ENCODE measurements at regions not wholly inside any gene's neighbourhood (a gene's known extent, or its start where the extent isn't known, plus 50 kb on each side); places are given as distances from the start of the nearest gene placed in this dataset.

- Histone ChIP-seq H3K27me3 (ENCODE audit: control insufficient read depth in 2 of 2, insufficient read depth in 2 of 2, low read length in 2 of 2) (no peaks in the 10 kb centered on the region), H3K4me3 (no peak overlapping the region), H3K36me3 (ENCODE audit: control insufficient read depth, insufficient read depth, low read length) (no peaks in the 10 kb centered on the region), H4K20me1 (replicated peaks; ENCODE audit: control insufficient read depth, insufficient read depth, low read length) (no peaks in the 10 kb centered on the region), H3K9me3 (replicated peaks; ENCODE audit: control insufficient read depth, insufficient read depth, low read depth, low read length) (no peaks in the 10 kb centered on the region), H3K79me2 (ENCODE audit: control insufficient read depth, insufficient read depth, low read length) (no peaks in the 10 kb centered on the region), H2AFZ (ENCODE audit: low read depth, low read length) (no peak overlapping the region), H3K27ac (ENCODE audit: extremely low read depth, low read depth, low read length) (no peak overlapping the region), H3K4me2 (ENCODE audit: insufficient read depth, low read length) (no peak overlapping the region), H3K9me1 (ENCODE audit: control insufficient read depth, insufficient read depth, low read length) (no peaks in the 10 kb centered on the region), H3K9ac (ENCODE audit: insufficient read depth in 1 of 2, low read depth in 2 of 2, low read length in 2 of 2) (no peak overlapping the region), H3K4me1 (replicated peaks in 1 of 2; ENCODE audit: control insufficient read depth in 2 of 2, insufficient read depth in 2 of 2, low read length in 2 of 2) (no peaks in the 10 kb centered on the region)
- TF ChIP-seq SUPT5H (IDR thresholded peaks at IDR 0.05) (no peak), CHD1 (IDR thresholded peaks at IDR 0.05; ENCODE audit: low read length) (no peak), HNRNPK (IDR thresholded peaks at IDR 0.05; ENCODE audit: low read depth, low read length, poor library complexity, severe bottlenecking) (no peak), ASH1L (IDR thresholded peaks at IDR 0.05; ENCODE audit: borderline replicate concordance, low read depth, partially characterized antibody) (no peak), ZNF277 (CRISPR knock-in tag; IDR thresholded peaks at IDR 0.05; ENCODE audit: borderline replicate concordance) (no peak), ZBTB2 (IDR thresholded peaks at IDR 0.05) (no peak)
- ChIA-PET POLR2A (no interaction called here), CTCF (ENCODE audit: low intra/inter-chr PET ratio) (no interaction called here)
- intact Hi-C loops (cut with micrococcal nuclease): no loop called here
- 0% methylated on average over 2 of the region's 2 CpGs for WGBS (ENCODE audit: insufficient coverage, low coverage, missing lambda C conversion rate)
- BruUV-seq (replicated peaks): no TSS peak
- FAIRE-seq: no peak
- DNase-seq (ENCODE audit: extremely low read depth in 1 of 4, low spot score in 3 of 4): no peak
- in situ Hi-C loops (cut with MboI): no loop called here
- ATAC-seq: no peak
These were observed 264.9 kb downstream of the SUCLG1 start for GRCh38 chr2:84194181-84194580.
